ENCODE measurements at regions not wholly inside any gene's neighbourhood (a gene's known extent, or its start where the extent isn't known, plus 50 kb on each side); places are given as distances from the start of the nearest gene placed in this dataset.

- no peak for TF ChIP-seq HNF4G (IDR thresholded peaks at IDR 0.05; ENCODE audit: borderline replicate concordance, low read depth, low read length)
- TF ChIP-seq HNF4G (CRISPR knock-in tag; IDR thresholded peaks at IDR 0.05; ENCODE audit: borderline replicate concordance, low read depth) = no peak
- no peak for TF ChIP-seq ZBTB3 (CRISPR knock-in tag; IDR thresholded peaks at IDR 0.05; ENCODE audit: borderline replicate concordance, low read depth)
Measured at GRCh38 chr16:6891496-6891895, 441.1 kb upstream of the RBFOX1 start (continued).

GRCh38 chr16:6888531-6888930, 444.1 kb upstream of the RBFOX1 start:
- no peaks in the 10 kb centered on the region for H3K79me2 ChIP-seq (ENCODE audit: insufficient read depth, low read length)
- no peaks in the 10 kb centered on the region for H3K4me1 ChIP-seq (ENCODE audit: insufficient read depth, low read length)
- WGBS (ENCODE audit: low lambda C conversion rate) = 37% methylated on average over 2 of the region's 2 CpGs
- ChIA-PET POLR2A (no interaction called here), CTCF (ENCODE audit: low intra/inter-chr PET ratio, low total read pairs) (no interaction called here)
- FAIRE-seq (no peak), DNase-seq (ENCODE audit: low spot score) (no peak), ATAC-seq (no peak)
- H3K4me2 ChIP-seq (ENCODE audit: low read depth, low read length) = no peak overlapping the region
- TF ChIP-seq NFE2 (CRISPR knock-in tag; IDR thresholded peaks at IDR 0.05) (no peak), RFX3 (CRISPR knock-in tag; IDR thresholded peaks at IDR 0.05) (no peak), ZNF468 (CRISPR knock-in tag; IDR thresholded peaks at IDR 0.05) (no peak), HOXA7 (CRISPR knock-in tag; IDR thresholded peaks at IDR 0.05) (no peak), THAP8 (CRISPR knock-in tag; IDR thresholded peaks at IDR 0.05; ENCODE audit: borderline replicate concordance) (no peak), KDM3A (CRISPR knock-in tag; IDR thresholded peaks at IDR 0.05; ENCODE audit: low read depth) (no peak), NR0B2 (CRISPR knock-in tag; IDR thresholded peaks at IDR 0.05) (no peak), ZNF160 (CRISPR knock-in tag; IDR thresholded peaks at IDR 0.05) (no peak)
- H3K36me3 ChIP-seq (replicated peaks in 1 of 2; ENCODE audit: control insufficient read depth in 1 of 2, insufficient read depth in 2 of 2, low read length in 2 of 2) = no peaks in the 10 kb centered on the region
- intact Hi-C loops (cut with micrococcal nuclease; ENCODE audit: unreplicated experiment) = no loop called here
- no peak overlapping the region for H3K4me3 ChIP-seq (replicated peaks in 1 of 3; ENCODE audit: insufficient read depth in 1 of 3, low read depth in 2 of 3, low read length in 3 of 3)
- BruUV-seq (replicated peaks) = no TSS peak
- in situ Hi-C loops (cut with HindIII; ENCODE audit: extremely low pct_ligation_motif_present, low pct_unique_long_range_greater_than_20kb) = no loop called here
- H3K9ac ChIP-seq (ENCODE audit: insufficient read depth, low read depth, low read length) = no peak overlapping the region
- no peaks in the 10 kb centered on the region for H4K20me1 ChIP-seq (ENCODE audit: insufficient read depth, low read length)
- no peaks in the 10 kb centered on the region for H3K27me3 ChIP-seq (ENCODE audit: control insufficient read depth in 1 of 2, insufficient read depth in 2 of 2, low read length in 2 of 2)
- H3K27ac ChIP-seq (ENCODE audit: extremely low read length, insufficient read depth, low read length) = no peak overlapping the region
- H2AFZ ChIP-seq (ENCODE audit: low read length) = no peak overlapping the region
- no peaks in the 10 kb centered on the region; the same call in none of the 2 replicates for H3K9me3 ChIP-seq (ENCODE audit: low read length)

Data from HepG2 (cell line).